OCI-LY7 (cell line): ENCODE measurements at regions not wholly inside any gene's neighbourhood (a gene's known extent, or its start where the extent isn't known, plus 50 kb on each side); places are given as distances from the start of the nearest gene placed in this dataset.

ENCODE experiments used
- BruUV-seq: library from RNA; stranded (reverse); fragments of 400-500 nt; replicated peaks from 2 replicates; lab custom pipeline; 2021; lab: Mats Ljungman, UMichigan
- CTCF ChIA-PET: fragments of 300-600 bp; sonication (Branson Sonifier 250); formaldehyde crosslinking; loops from one replicate; lab custom pipeline; 2022; ENCODE audit warnings: antibody characterized with exemption; ENCODE audit not compliant: unreplicated experiment; lab: Charles Lee
- POLR2A ChIA-PET: fragments of 300-600 bp; sonication (Branson Sonifier 250); formaldehyde crosslinking; loops from one replicate; lab custom pipeline; 2022; ENCODE audit warnings: antibody characterized with exemption; lab: Charles Lee
- DNase-seq: peaks from one replicate; pipeline ENCODE4 v3.0.0-alpha.2; 2015; ENCODE audit warnings: low spot score
- H2AFZ ChIP-seq: fragments of 200-600 bp; sonication (generic), shearing (Covaris generic); 2 replicates; pipeline ENCODE4 v1.6.1; 2014; ENCODE audit warnings: mild to moderate bottlenecking, antibody characterized with exemption, low read length, moderate library complexity
- H3K27ac ChIP-seq: fragments of 200-600 bp; sonication (generic); 2 replicates; pipeline ENCODE4 v1.5.1; 2014; ENCODE audit warnings: mixed run types, low read depth, mild to moderate bottlenecking, moderate library complexity, low read length, inconsistent platforms; ENCODE audit not compliant: poor library complexity, severe bottlenecking
- H3K36me3 ChIP-seq: fragments of 200-600 bp; sonication (generic); 2 replicates; pipeline ENCODE4 v1.6.1; 2014; ENCODE audit warnings: mild to moderate bottlenecking, antibody characterized with exemption, low read length, moderate library complexity, mixed read lengths; ENCODE audit not compliant: insufficient read depth
- H3K4me1 ChIP-seq: fragments of 200-600 bp; sonication (generic); 2 replicates; pipeline ENCODE4 v1.5.1; 2014; ENCODE audit warnings: mild to moderate bottlenecking, low read length; ENCODE audit not compliant: insufficient read depth, poor library complexity, severe bottlenecking
- H3K4me2 ChIP-seq: fragments of 200-600 bp; sonication (generic); 2 replicates; pipeline ENCODE4 v1.6.1; 2014; ENCODE audit warnings: mild to moderate bottlenecking, low read length
- H3K4me3 ChIP-seq: fragments of 200-600 bp; sonication (generic); 2 replicates; pipeline ENCODE4 v1.5.1; 2014; ENCODE audit warnings: mild to moderate bottlenecking, low read depth, low read length; ENCODE audit not compliant: poor library complexity, severe bottlenecking
- H3K79me2 ChIP-seq: fragments of 200-600 bp; sonication (generic); 2 replicates; pipeline ENCODE4 v1.6.1; 2016; ENCODE audit warnings: low read depth, mild to moderate bottlenecking, low read length, moderate library complexity, mixed read lengths; ENCODE audit not compliant: insufficient read depth
- H3K9me2 ChIP-seq: fragments of 200-600 bp; sonication (generic); 2 replicates; pipeline ENCODE4 v1.6.1; 2016; ENCODE audit warnings: mild to moderate bottlenecking, low read length, mixed read lengths; ENCODE audit not compliant: insufficient read depth
- H3K9me3 ChIP-seq: fragments of 200-600 bp; sonication (generic); 2 replicates; pipeline ENCODE4 v1.6.1; 2014; ENCODE audit warnings: mild to moderate bottlenecking, mixed run types, low read length, mixed read lengths
- H4K20me1 ChIP-seq: fragments of 200-600 bp; sonication (generic); 2 replicates; pipeline ENCODE4 v1.6.1; 2014; ENCODE audit warnings: mild to moderate bottlenecking, antibody characterized with exemption, low read length, moderate library complexity, mixed read lengths; ENCODE audit not compliant: insufficient read depth
- CTCF ChIP-seq: fragments of 200-600 bp; sonication (generic); conservative IDR thresholded peaks from 2 replicates; pipeline ENCODE4 v1.5.1; 2014; ENCODE audit warnings: mild to moderate bottlenecking, antibody characterized with exemption, low read length, moderate library complexity, mixed read lengths
- EZH2phosphoT487 ChIP-seq: fragments of 200-600 bp; sonication (generic); IDR thresholded peaks from 2 replicates; pipeline ENCODE4 v1.6.1; 2018; ENCODE audit warnings: low read depth, borderline replicate concordance, mild to moderate bottlenecking, mixed run types, antibody characterized with exemption, low read length, moderate library complexity, mixed read lengths
- intact Hi-C: fragments of 100-400 bp; cut with micrococcal nuclease; formaldehyde crosslinking; loops from one replicate; pipeline ENCODE4 v1.10.0; 2022; ENCODE audit not compliant: unreplicated experiment

GRCh38 chr5:40307920-40308319, 371.8 kb upstream of the PTGER4 start:
- H3K79me2 ChIP-seq, result no peaks in the 10 kb centered on the region
- ChIA-PET CTCF (no interaction called here), POLR2A (interaction anchor here (0.6 kb wide), 1 partner anchor 14 kb away, joined by 3 read pairs; no protein-coding TSS in a partner anchor)
- DNase-seq, result no peak
- H3K4me1 ChIP-seq, result no peaks in the 10 kb centered on the region
- H2AFZ ChIP-seq, result no peak overlapping the region
- no peaks in the 10 kb centered on the region for H3K9me2 ChIP-seq
- TF ChIP-seq EZH2phosphoT487, result no peak
- TF ChIP-seq CTCF, result no peak
- intact Hi-C loops, result no loop called here
- no peak overlapping the region for H3K4me3 ChIP-seq
- no peaks in the 10 kb centered on the region for H3K36me3 ChIP-seq
- H3K27ac ChIP-seq, result no peak overlapping the region
- BruUV-seq, result no TSS peak
- no peaks in the 10 kb centered on the region for H4K20me1 ChIP-seq
- no peaks in the 10 kb centered on the region for H3K9me3 ChIP-seq
- no peak overlapping the region for H3K4me2 ChIP-seq

- intact Hi-C loops, result no loop called here
- H3K36me3 ChIP-seq, result no peaks in the 10 kb centered on the region
- H3K9me2 ChIP-seq, result no peaks in the 10 kb centered on the region
- ChIA-PET CTCF (no interaction called here), POLR2A (interaction anchor here (0.6 kb wide), 2 partner anchors 13 to 419 kb away, joined by 3 read pairs; no protein-coding TSS in a partner anchor)
- H3K79me2 ChIP-seq, result no peaks in the 10 kb centered on the region
- no peak for DNase-seq
- no peak overlapping the region for H3K4me3 ChIP-seq
- no peaks in the 10 kb centered on the region for H3K9me3 ChIP-seq
- H4K20me1 ChIP-seq, result no peaks in the 10 kb centered on the region
- H3K27ac ChIP-seq, result no peak overlapping the region
- BruUV-seq, result no TSS peak
- TF ChIP-seq CTCF, result no peak
- TF ChIP-seq EZH2phosphoT487, result no peak
- H3K4me2 ChIP-seq, result no peak overlapping the region
- H3K4me1 ChIP-seq, result no peaks in the 10 kb centered on the region
- no peak overlapping the region for H2AFZ ChIP-seq
These were observed 372.7 kb upstream of the PTGER4 start for GRCh38 chr5:40306869-40307487.

- Histone ChIP-seq H3K4me1 (no peaks in the 10 kb centered on the region), H3K36me3 (no peaks in the 10 kb centered on the region), H3K27ac (no peak overlapping the region), H4K20me1 (no peaks in the 10 kb centered on the region), H2AFZ (no peak overlapping the region), H3K9me2 (no peaks in the 10 kb centered on the region), H3K4me2 (no peak overlapping the region), H3K4me3 (no peak overlapping the region), H3K9me3 (no peaks in the 10 kb centered on the region), H3K79me2 (no peaks in the 10 kb centered on the region)
- no peak for DNase-seq
- CTCF ChIA-PET, result no interaction called here
- TF ChIP-seq EZH2phosphoT487 (no peak), CTCF (no peak)
- POLR2A ChIA-PET, result interaction anchor here (0.6 kb wide), 1 partner anchor 21 kb away, joined by 6 read pairs; no protein-coding TSS in a partner anchor
- intact Hi-C loops, result no loop called here
- BruUV-seq, result no TSS peak
These were observed 387.7 kb upstream of the PTGER4 start for GRCh38 chr5:40292006-40292405.
